ENCODE measurements at regions not wholly inside any gene's neighbourhood (a gene's known extent, or its start where the extent isn't known, plus 50 kb on each side); places are given as distances from the start of the nearest gene placed in this dataset.

DNA sequence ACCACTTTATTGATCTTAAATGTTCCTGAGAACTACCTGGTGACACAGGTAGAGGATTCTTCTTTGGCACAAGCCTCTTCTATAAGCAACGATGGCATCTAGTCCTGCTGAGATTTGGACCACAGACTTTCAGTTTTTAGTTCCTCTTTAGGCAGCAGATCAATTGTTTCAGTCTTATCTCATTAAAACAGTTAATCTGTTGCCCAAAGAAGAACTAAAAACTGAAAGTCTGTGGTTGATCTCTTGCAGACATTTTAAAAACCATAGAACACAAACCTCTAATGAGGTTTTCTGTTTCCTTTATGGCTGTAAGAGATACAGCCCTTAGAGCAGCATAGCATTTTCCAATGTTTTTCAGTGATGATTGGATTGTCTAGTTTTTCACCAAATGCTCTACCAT, 480.9 kb downstream of the MTRR start:
- TF ChIP-seq, protein P1, sequence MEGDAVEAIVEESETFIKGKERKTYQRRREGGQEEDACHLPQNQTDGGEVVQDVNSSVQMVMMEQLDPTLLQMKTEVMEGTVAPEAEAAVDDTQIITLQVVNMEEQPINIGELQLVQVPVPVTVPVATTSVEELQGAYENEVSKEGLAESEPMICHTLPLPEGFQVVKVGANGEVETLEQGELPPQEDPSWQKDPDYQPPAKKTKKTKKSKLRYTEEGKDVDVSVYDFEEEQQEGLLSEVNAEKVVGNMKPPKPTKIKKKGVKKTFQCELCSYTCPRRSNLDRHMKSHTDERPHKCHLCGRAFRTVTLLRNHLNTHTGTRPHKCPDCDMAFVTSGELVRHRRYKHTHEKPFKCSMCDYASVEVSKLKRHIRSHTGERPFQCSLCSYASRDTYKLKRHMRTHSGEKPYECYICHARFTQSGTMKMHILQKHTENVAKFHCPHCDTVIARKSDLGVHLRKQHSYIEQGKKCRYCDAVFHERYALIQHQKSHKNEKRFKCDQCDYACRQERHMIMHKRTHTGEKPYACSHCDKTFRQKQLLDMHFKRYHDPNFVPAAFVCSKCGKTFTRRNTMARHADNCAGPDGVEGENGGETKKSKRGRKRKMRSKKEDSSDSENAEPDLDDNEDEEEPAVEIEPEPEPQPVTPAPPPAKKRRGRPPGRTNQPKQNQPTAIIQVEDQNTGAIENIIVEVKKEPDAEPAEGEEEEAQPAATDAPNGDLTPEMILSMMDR (IDR thresholded peaks at IDR 0.05): no peak
- TF ChIP-seq POLR2A (IDR thresholded peaks at IDR 0.05) (no peak), EP300 (IDR thresholded peaks at IDR 0.05; ENCODE audit: low read depth) (no peak), POLR2AphosphoS5 (IDR thresholded peaks at IDR 0.05) (no peak)

All from transverse colon (tissue), 4 donors.